Activated naive CD4-positive, alpha-beta T cell treated with anti-CD3 and anti-CD28 coated beads for 36 hours (primary cell): ENCODE measurements at regions not wholly inside any gene's neighbourhood (a gene's known extent, or its start where the extent isn't known, plus 50 kb on each side); places are given as distances from the start of the nearest gene placed in this dataset.
"Not testable (repeated sequence)": the region's sequence is repeated elsewhere in the genome, so short reads cannot be mapped to it uniquely, and the experiment has no call there.

ENCODE experiments used
- CTCF ChIA-PET: fragments of 350-600 bp; sonication (Branson Sonifier 250); formaldehyde crosslinking; loops from one replicate; lab custom pipeline; 2021; ENCODE audit warnings: antibody characterized with exemption; lab: Charles Lee
- DNase-seq: peaks from one replicate; pipeline ENCODE4 v3.0.0-alpha.2; 2020
- H3K27ac Mint-ChIP-seq: one replicate; pipeline ENCODE4 v1.8.0; 2021; ENCODE audit warnings: mild to moderate bottlenecking, mixed read lengths
- H3K27me3 Mint-ChIP-seq: one replicate; pipeline ENCODE4 v1.8.0; 2021; ENCODE audit warnings: low read depth, mixed read lengths
- H3K36me3 Mint-ChIP-seq: one replicate; pipeline ENCODE4 v1.8.0; 2021; ENCODE audit warnings: low read depth, mixed read lengths
- H3K4me1 Mint-ChIP-seq: one replicate; pipeline ENCODE4 v1.8.0; 2021; ENCODE audit warnings: low read depth, mixed read lengths
- H3K4me3 Mint-ChIP-seq: one replicate; pipeline ENCODE4 v1.8.0; 2021; ENCODE audit warnings: mild to moderate bottlenecking, moderate library complexity, mixed read lengths
- H3K9me3 Mint-ChIP-seq: one replicate; pipeline ENCODE4 v1.8.0; 2021; ENCODE audit warnings: mixed read lengths
- intact Hi-C: fragments of 100-400 bp; cut with micrococcal nuclease; formaldehyde crosslinking; loops from one replicate; pipeline ENCODE4 v1.15.1; 2023

GRCh38 chr6:27836141-27836782 is 75.9 kb downstream of the OR2B2 start:
- no peak for DNase-seq
- peaks cover 7% of the 10 kb centered on the region for H3K27me3 Mint-ChIP-seq
- peaks cover 29% of the 10 kb centered on the region for H3K4me1 Mint-ChIP-seq
- intact Hi-C loops: loop anchor here (10.0 kb wide), 3 partner anchors 1029 to 1811 kb away; a partner anchor contains a TSS
- CTCF ChIA-PET: interaction anchor here (0.8 to 1.3 kb wide), 3 partner anchors 17 to 40 kb away, joined by 4 to 7 read pairs (median 7); a partner anchor contains a TSS
- H3K9me3 Mint-ChIP-seq: no peaks in the 10 kb centered on the region
- no peaks in the 10 kb centered on the region for H3K36me3 Mint-ChIP-seq
- no peak overlapping the region for H3K27ac Mint-ChIP-seq
- H3K4me3 Mint-ChIP-seq: no peak overlapping the region

DNA sequence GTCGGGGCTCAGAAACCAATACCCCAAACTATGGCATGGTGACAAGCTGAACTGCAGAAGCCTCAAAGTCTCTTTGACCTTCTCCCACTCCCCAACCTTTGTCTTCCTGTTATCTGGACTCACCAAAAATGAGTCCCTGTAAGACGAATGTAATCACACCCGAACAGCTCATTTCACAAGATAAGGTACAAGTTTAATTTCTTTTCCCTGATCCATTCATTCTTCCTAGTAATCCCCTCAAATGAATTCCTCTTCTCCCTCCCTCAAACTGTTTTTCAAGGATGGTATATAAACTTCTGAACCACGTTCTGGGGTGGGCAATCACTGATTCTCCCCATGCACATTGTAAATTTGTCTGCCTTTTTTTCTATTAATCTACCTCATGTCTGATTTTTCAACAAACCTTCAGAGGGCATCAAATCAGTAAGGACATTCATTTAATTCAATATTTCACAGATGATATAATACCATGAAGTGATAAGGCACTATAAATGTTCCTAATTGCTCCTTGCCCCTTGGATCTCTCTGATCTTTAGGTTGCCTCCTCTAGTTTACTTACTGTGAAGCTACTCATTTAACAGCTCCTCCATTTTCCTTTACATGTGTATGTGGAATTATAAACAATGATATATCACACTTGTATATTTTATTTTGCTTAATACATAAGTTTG is 77.2 kb downstream of the OR2B2 start:
- intact Hi-C loops: loop anchor here (10.0 kb wide), 3 partner anchors 1030 to 1810 kb away; a partner anchor contains a TSS
- Mint-ChIP-seq H3K27me3 (peaks cover 7% of the 10 kb centered on the region), H3K4me3 (no peak overlapping the region), H3K36me3 (no peaks in the 10 kb centered on the region), H3K4me1 (peaks cover 35% of the 10 kb centered on the region), H3K9me3 (no peaks in the 10 kb centered on the region), H3K27ac (peak overlapping the region; percentile 82)
- CTCF ChIA-PET: interaction anchor here (0.7 to 1.4 kb wide), 3 partner anchors 22 to 39 kb away, joined by 3 to 7 read pairs (median 4); no protein-coding TSS in a partner anchor
- DNase-seq: no peak

GRCh38 chr6:27834384-27834783 is 77.8 kb downstream of the OR2B2 start:
- CTCF ChIA-PET: interaction anchor here (0.7 to 1.7 kb wide), 3 partner anchors 22 to 61 kb away, joined by 3 to 5 read pairs (median 4); no protein-coding TSS in a partner anchor
- H3K9me3 Mint-ChIP-seq: no peaks in the 10 kb centered on the region
- peaks cover 35% of the 10 kb centered on the region for H3K4me1 Mint-ChIP-seq
- peak overlapping the region; percentile 81 for H3K27ac Mint-ChIP-seq
- peaks cover under 1% of the 10 kb centered on the region for H3K27me3 Mint-ChIP-seq
- H3K36me3 Mint-ChIP-seq: no peaks in the 10 kb centered on the region
- H3K4me3 Mint-ChIP-seq: no peak overlapping the region
- intact Hi-C loops: loop anchor here (10.0 kb wide), 3 partner anchors 1030 to 1810 kb away; a partner anchor contains a TSS
- DNase-seq: no peak

- not testable (repeated sequence) for H3K27me3 Mint-ChIP-seq, H3K36me3 Mint-ChIP-seq, H3K9me3 Mint-ChIP-seq
- Mint-ChIP-seq H3K27ac (peak overlapping the region; percentile 98), H3K4me1 (peaks cover 35% of the 10 kb centered on the region), H3K4me3 (peak overlapping the region; percentile 84)
- intact Hi-C loops: loop anchor here (10.0 kb wide), 3 partner anchors 1033 to 1807 kb away; a partner anchor contains a TSS
- peak; percentile 84 for DNase-seq
- CTCF ChIA-PET: interaction anchor here (0.6 kb wide), 1 partner anchor 33 kb away, joined by 3 read pairs; no protein-coding TSS in a partner anchor
These were observed 80.6 kb downstream of the OR2B2 start for GRCh38 chr6:27831434-27832081.

DNA sequence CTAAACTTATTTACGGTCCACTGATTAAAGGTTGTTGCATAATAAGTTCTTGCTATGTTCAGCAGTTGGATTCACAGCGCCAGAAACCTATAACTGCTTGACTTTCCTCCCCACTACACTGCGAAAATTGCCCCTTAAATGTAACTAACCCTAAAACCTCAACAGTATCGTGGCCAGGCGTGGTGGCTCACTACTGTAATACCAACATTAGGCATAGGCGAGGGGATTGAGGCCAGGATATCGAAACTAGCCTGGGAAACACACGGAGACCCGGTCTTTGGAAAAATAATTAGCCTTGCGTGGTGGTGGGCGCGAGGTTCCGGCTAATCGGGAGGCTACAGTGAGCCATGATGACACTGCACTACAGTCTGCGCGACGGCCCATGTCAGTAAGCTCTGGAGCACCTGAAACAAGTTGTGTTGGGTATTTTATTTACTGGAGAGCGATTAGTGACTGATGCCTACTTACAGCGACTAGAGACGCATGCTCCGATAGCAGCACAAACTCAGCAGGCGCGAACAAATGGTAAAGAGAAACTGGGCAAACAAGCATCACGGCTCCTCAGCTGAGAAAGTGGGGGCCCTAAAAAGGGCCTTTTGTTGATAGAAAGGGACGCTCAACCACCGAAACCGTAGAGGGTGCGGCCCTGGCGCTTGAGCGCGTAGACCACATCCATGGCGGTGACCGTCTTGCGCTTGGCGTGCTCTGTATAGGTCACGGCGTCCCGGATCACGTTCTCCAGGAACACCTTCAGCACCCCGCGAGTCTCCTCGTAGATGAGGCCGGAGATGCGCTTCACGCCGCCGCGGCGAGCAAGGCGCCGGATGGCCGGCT is 81.4 kb downstream of the OR2B2 start:
- peak; percentile 53 for DNase-seq
- intact Hi-C loops: loop anchor here (10.0 kb wide), 3 partner anchors 1034 to 1806 kb away; a partner anchor contains a TSS
- peak overlapping the region; percentile 98 for H3K27ac Mint-ChIP-seq
- H3K4me3 Mint-ChIP-seq: peak overlapping the region; percentile 84
- H3K36me3 Mint-ChIP-seq, H3K27me3 Mint-ChIP-seq, H3K9me3 Mint-ChIP-seq: not testable (repeated sequence)
- CTCF ChIA-PET: interaction anchor here (0.6 kb wide), 1 partner anchor 34 kb away, joined by 3 read pairs; no protein-coding TSS in a partner anchor
- H3K4me1 Mint-ChIP-seq: peaks cover 33% of the 10 kb centered on the region

GRCh38 chr6:27830212-27830599 is 82.0 kb downstream of the OR2B2 start:
- peak overlapping the region; percentile 98 for H3K27ac Mint-ChIP-seq
- H3K4me1 Mint-ChIP-seq: peaks cover 37% of the 10 kb centered on the region
- H3K4me3 Mint-ChIP-seq: peak overlapping the region; percentile 84
- no peak for DNase-seq
- no peaks in the 10 kb centered on the region for H3K36me3 Mint-ChIP-seq
- CTCF ChIA-PET: no interaction called here
- intact Hi-C loops: loop anchor here (10.0 kb wide), 3 partner anchors 1035 to 1805 kb away; a partner anchor contains a TSS
- H3K27me3 Mint-ChIP-seq: no peaks in the 10 kb centered on the region
- peaks cover 1% of the 10 kb centered on the region for H3K9me3 Mint-ChIP-seq

GRCh38 chr6:27829453-27830211 is 82.6 kb downstream of the OR2B2 start:
- H3K27ac Mint-ChIP-seq: peak overlapping the region; percentile 98
- peaks cover 1% of the 10 kb centered on the region for H3K9me3 Mint-ChIP-seq
- intact Hi-C loops: loop anchor here (10.0 kb wide), 3 partner anchors 1035 to 1805 kb away; a partner anchor contains a TSS
- H3K4me1 Mint-ChIP-seq: peaks cover 36% of the 10 kb centered on the region
- H3K27me3 Mint-ChIP-seq: no peaks in the 10 kb centered on the region
- peak overlapping the region; percentile 84 for H3K4me3 Mint-ChIP-seq
- CTCF ChIA-PET: no interaction called here
- no peaks in the 10 kb centered on the region for H3K36me3 Mint-ChIP-seq
- DNase-seq: no peak

GRCh38 chr6:27827477-27827876 is 84.7 kb downstream of the OR2B2 start:
- intact Hi-C loops, H3K4me3 Mint-ChIP-seq, H3K27ac Mint-ChIP-seq, H3K9me3 Mint-ChIP-seq, H3K27me3 Mint-ChIP-seq, CTCF ChIA-PET, H3K36me3 Mint-ChIP-seq, DNase-seq: not testable (repeated sequence)
- peaks cover 33% of the 10 kb centered on the region for H3K4me1 Mint-ChIP-seq

GRCh38 chr6:27826612-27826985 is 85.6 kb downstream of the OR2B2 start:
- H3K27me3 Mint-ChIP-seq, CTCF ChIA-PET, DNase-seq, H3K36me3 Mint-ChIP-seq, intact Hi-C loops, H3K9me3 Mint-ChIP-seq: not testable (repeated sequence)
- Mint-ChIP-seq H3K4me1 (peaks cover 32% of the 10 kb centered on the region), H3K4me3 (peak overlapping the region; percentile 3), H3K27ac (peak overlapping the region; percentile 25)

DNA sequence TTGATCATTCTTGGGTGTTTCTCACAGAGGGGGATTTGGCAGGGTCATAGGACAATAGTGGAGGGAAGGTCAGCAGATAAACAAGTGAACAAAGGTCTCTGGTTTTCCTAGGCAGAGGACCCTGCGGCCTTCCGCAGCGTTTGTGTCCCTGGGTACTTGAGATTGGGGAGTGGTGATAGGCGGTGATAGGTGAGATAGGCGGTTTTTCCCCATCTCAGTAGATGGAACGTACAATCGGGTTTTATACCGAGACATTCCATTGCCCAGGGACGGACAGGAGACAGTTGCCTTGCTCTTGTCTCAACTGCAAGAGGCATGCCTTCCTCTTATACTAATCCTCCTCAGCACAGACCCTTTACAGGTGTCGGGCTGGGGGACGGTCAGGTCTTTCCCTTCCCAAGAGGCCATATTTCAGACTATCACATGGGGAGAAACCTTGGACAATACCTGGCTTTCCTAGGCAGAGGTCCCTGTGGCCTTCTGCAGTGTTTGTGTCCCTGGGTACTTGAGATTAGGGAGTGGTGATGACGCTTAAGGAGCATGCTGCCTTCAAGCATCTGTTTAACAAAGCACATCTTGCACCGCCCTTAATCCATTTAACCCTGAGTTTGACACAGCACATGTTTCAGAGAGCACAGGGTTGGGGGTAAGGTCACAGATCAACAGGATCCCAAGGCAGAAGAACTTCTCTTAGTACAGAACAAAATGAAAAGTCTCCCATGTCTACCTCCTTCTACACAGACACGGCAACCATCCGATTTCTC is 86.2 kb downstream of the OR2B2 start:
- Mint-ChIP-seq H3K4me1 (peaks cover 30% of the 10 kb centered on the region), H3K4me3 (peak overlapping the region; percentile 36), H3K27ac (peak overlapping the region; percentile 78)
- intact Hi-C loops: loop anchor here (2.0 kb wide), 1 partner anchor 47 kb away; a partner anchor contains a TSS
- H3K9me3 Mint-ChIP-seq, H3K27me3 Mint-ChIP-seq, H3K36me3 Mint-ChIP-seq, CTCF ChIA-PET, DNase-seq: not testable (repeated sequence)
